ENCODE measurements at regions not wholly inside any gene's neighbourhood (a gene's known extent, or its start where the extent isn't known, plus 50 kb on each side); places are given as distances from the start of the nearest gene placed in this dataset.

- Mint-ChIP-seq H3K27ac (no peak overlapping the region), H3K9me3 (no peaks in the 10 kb centered on the region), H3K4me1 (peaks cover 2% of the 10 kb centered on the region), H3K36me3 (ENCODE audit: low read depth) (no peaks in the 10 kb centered on the region), H3K27me3 (ENCODE audit: insufficient read depth) (no peaks in the 10 kb centered on the region), H3K4me3 (no peak overlapping the region)
- H3K27ac ChIP-seq (ENCODE audit: low read depth, low read length) = no peak overlapping the region
- TF ChIP-seq CTCF (conservative IDR thresholded peaks at IDR 0.05) = no peak
- H3K4me3 ChIP-seq (ENCODE audit: low read length) = no peak overlapping the region
- no peaks in the 10 kb centered on the region for H3K36me3 ChIP-seq (ENCODE audit: control insufficient read depth, insufficient read depth, low read length)
- no peaks in the 10 kb centered on the region for H3K27me3 ChIP-seq (ENCODE audit: control insufficient read depth, insufficient read depth, low read length, poor library complexity, severe bottlenecking)
- no peaks in the 10 kb centered on the region for H3K4me1 ChIP-seq (ENCODE audit: control insufficient read depth, insufficient read depth, low read length)
- H3K9me3 ChIP-seq (ENCODE audit: control insufficient read depth, low read length) = no peaks in the 10 kb centered on the region
- H3K9ac ChIP-seq (ENCODE audit: extremely low read depth, low read length, poor library complexity, severe bottlenecking) = no peak overlapping the region
- no peak for DNase-seq
Measured at GRCh38 chr16:73308771-73309170, 260.8 kb upstream of the ZFHX3 start.

- Mint-ChIP-seq H3K36me3 (ENCODE audit: low read depth) (no peaks in the 10 kb centered on the region), H3K9me3 (no peaks in the 10 kb centered on the region), H3K27me3 (ENCODE audit: insufficient read depth) (no peaks in the 10 kb centered on the region), H3K4me1 (peaks cover 2% of the 10 kb centered on the region), H3K27ac (no peak overlapping the region), H3K4me3 (no peak overlapping the region)
- no peak for TF ChIP-seq CTCF (conservative IDR thresholded peaks at IDR 0.05)
- H3K4me3 ChIP-seq (ENCODE audit: low read length) = no peak overlapping the region
- H3K27ac ChIP-seq (ENCODE audit: low read depth, low read length) = no peak overlapping the region
- DNase-seq = no peak
- H3K27me3 ChIP-seq (ENCODE audit: control insufficient read depth, insufficient read depth, low read length, poor library complexity, severe bottlenecking) = no peaks in the 10 kb centered on the region
- WGBS, 2 experiments (ENCODE audit: insufficient coverage in 1 of 2, insufficient read length in 1 of 2) = 81% methylated on average over 1 of the region's 1 CpG; no CpG with 5 or more reads in 1 of the 2 experiments
- no peaks in the 10 kb centered on the region for H3K36me3 ChIP-seq (ENCODE audit: control insufficient read depth, insufficient read depth, low read length)
- no peaks in the 10 kb centered on the region for H3K4me1 ChIP-seq (ENCODE audit: control insufficient read depth, insufficient read depth, low read length)
- no peak overlapping the region for H3K9ac ChIP-seq (ENCODE audit: extremely low read depth, low read length, poor library complexity, severe bottlenecking)
- H3K9me3 ChIP-seq (ENCODE audit: control insufficient read depth, low read length) = no peaks in the 10 kb centered on the region
Measured at GRCh38 chr16:73306901-73307413, 259.0 kb upstream of the ZFHX3 start.

- no peaks in the 10 kb centered on the region for H3K27me3 ChIP-seq (ENCODE audit: control insufficient read depth, insufficient read depth, low read length, poor library complexity, severe bottlenecking)
- H3K27ac Mint-ChIP-seq = no peak overlapping the region
- no peak overlapping the region for H3K27ac ChIP-seq (ENCODE audit: low read depth, low read length)
- no peak overlapping the region for H3K9ac ChIP-seq (ENCODE audit: extremely low read depth, low read length, poor library complexity, severe bottlenecking)
- peaks cover 9% of the 10 kb centered on the region for H3K4me1 Mint-ChIP-seq
- DNase-seq = no peak
- H3K36me3 ChIP-seq (ENCODE audit: control insufficient read depth, insufficient read depth, low read length) = no peaks in the 10 kb centered on the region
- no peak overlapping the region for H3K4me3 ChIP-seq (ENCODE audit: low read length)
- H3K9me3 Mint-ChIP-seq = no peaks in the 10 kb centered on the region
- peaks cover 4% of the 10 kb centered on the region for H3K4me1 ChIP-seq (ENCODE audit: control insufficient read depth, insufficient read depth, low read length)
- H3K4me3 Mint-ChIP-seq = no peak overlapping the region
- no peaks in the 10 kb centered on the region for H3K36me3 Mint-ChIP-seq (ENCODE audit: low read depth)
- WGBS, 2 experiments (ENCODE audit: insufficient coverage in 1 of 2, insufficient read length in 1 of 2) = 91 to 92% methylated on average over 11 to 14 of the region's 14 CpGs
- no peaks in the 10 kb centered on the region for H3K27me3 Mint-ChIP-seq (ENCODE audit: insufficient read depth)
- H3K9me3 ChIP-seq (ENCODE audit: control insufficient read depth, low read length) = no peaks in the 10 kb centered on the region
- no peak for TF ChIP-seq CTCF (conservative IDR thresholded peaks at IDR 0.05)
Measured at GRCh38 chr16:73304008-73304774, 256.3 kb upstream of the ZFHX3 start.

All from endodermal cell (in vitro differentiated cells).